ENCODE measurements at regions not wholly inside any gene's neighbourhood (a gene's known extent, or its start where the extent isn't known, plus 50 kb on each side); places are given as distances from the start of the nearest gene placed in this dataset.

- TF ChIP-seq, protein P1, sequence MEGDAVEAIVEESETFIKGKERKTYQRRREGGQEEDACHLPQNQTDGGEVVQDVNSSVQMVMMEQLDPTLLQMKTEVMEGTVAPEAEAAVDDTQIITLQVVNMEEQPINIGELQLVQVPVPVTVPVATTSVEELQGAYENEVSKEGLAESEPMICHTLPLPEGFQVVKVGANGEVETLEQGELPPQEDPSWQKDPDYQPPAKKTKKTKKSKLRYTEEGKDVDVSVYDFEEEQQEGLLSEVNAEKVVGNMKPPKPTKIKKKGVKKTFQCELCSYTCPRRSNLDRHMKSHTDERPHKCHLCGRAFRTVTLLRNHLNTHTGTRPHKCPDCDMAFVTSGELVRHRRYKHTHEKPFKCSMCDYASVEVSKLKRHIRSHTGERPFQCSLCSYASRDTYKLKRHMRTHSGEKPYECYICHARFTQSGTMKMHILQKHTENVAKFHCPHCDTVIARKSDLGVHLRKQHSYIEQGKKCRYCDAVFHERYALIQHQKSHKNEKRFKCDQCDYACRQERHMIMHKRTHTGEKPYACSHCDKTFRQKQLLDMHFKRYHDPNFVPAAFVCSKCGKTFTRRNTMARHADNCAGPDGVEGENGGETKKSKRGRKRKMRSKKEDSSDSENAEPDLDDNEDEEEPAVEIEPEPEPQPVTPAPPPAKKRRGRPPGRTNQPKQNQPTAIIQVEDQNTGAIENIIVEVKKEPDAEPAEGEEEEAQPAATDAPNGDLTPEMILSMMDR (IDR thresholded peaks at IDR 0.05): no peak
- no peak for TF ChIP-seq POLR2A (IDR thresholded peaks at IDR 0.05)
These were observed 284.5 kb upstream of the RTL1 start for GRCh38 chr14:101187816-101188570.
